ENCODE measurements at regions not wholly inside any gene's neighbourhood (a gene's known extent, or its start where the extent isn't known, plus 50 kb on each side); places are given as distances from the start of the nearest gene placed in this dataset.
A peak's percentile ranks its signal among the peaks of the same experiment; 100 is the strongest.
"Not testable (repeated sequence)": the region's sequence is repeated elsewhere in the genome, so short reads cannot be mapped to it uniquely, and the experiment has no call there.

- DNase-seq, result no peak
Observed at GRCh38 chr4:114034189-114034588, 54.7 kb upstream of the ARSJ start.

- DNase-seq, result no peak
Observed at GRCh38 chr4:114036426-114036825, 57.0 kb upstream of the ARSJ start.

GRCh38 chr4:114036864-114037263 lies 57.4 kb upstream of the ARSJ start:
- no peak for DNase-seq

GRCh38 chr4:114037988-114038387 lies 58.5 kb upstream of the ARSJ start:
- DNase-seq, result peak; percentile 68

- no peak for DNase-seq
Observed at GRCh38 chr4:114038762-114039387, 59.4 kb upstream of the ARSJ start.

- no peak for DNase-seq
Observed at GRCh38 chr4:114040319-114041116, 61.1 kb upstream of the ARSJ start.

GRCh38 chr4:114041117-114041475 lies 61.6 kb upstream of the ARSJ start:
- no peak for DNase-seq

- peak; percentile 40 for DNase-seq
Observed at GRCh38 chr4:114043116-114043515, 63.7 kb upstream of the ARSJ start.

GRCh38 chr4:114044351-114044750 lies 64.9 kb upstream of the ARSJ start:
- not testable (repeated sequence) for DNase-seq

- no peak for DNase-seq
Observed at GRCh38 chr4:114046331-114046730, 66.9 kb upstream of the ARSJ start.

- not testable (repeated sequence) for DNase-seq
Observed at GRCh38 chr4:114048154-114048553, 68.7 kb upstream of the ARSJ start.

GRCh38 chr4:114052227-114052626 lies 72.8 kb upstream of the ARSJ start:
- DNase-seq, result peak; percentile 61

GRCh38 chr4:114056599-114056998 lies 77.2 kb upstream of the ARSJ start:
- DNase-seq, result no peak

- no peak for DNase-seq
Observed at GRCh38 chr4:114057746-114058145, 78.3 kb upstream of the ARSJ start.

GRCh38 chr4:114062499-114062898 lies 83.1 kb upstream of the ARSJ start:
- DNase-seq, result no peak

GRCh38 chr4:114072781-114073180 lies 93.3 kb upstream of the ARSJ start:
- no peak for DNase-seq

- no peak for DNase-seq
Observed at GRCh38 chr4:114076899-114077570, 97.6 kb upstream of the ARSJ start.

- no peak for DNase-seq
Observed at GRCh38 chr4:114077610-114078009, 98.2 kb upstream of the ARSJ start.

GRCh38 chr4:114078636-114079035 lies 99.2 kb upstream of the ARSJ start:
- no peak for DNase-seq

- DNase-seq, result no peak
Observed at GRCh38 chr4:114081783-114082182, 102.3 kb upstream of the ARSJ start.

GRCh38 chr4:114082348-114082747 lies 102.9 kb upstream of the ARSJ start:
- DNase-seq, result no peak

- no peak for DNase-seq
Observed at GRCh38 chr4:114085611-114086345, 106.3 kb upstream of the ARSJ start.

- DNase-seq, result peak; percentile 29
Observed at GRCh38 chr4:114087596-114088230, 108.3 kb upstream of the ARSJ start.
